NB4 (cell line): ENCODE measurements at regions not wholly inside any gene's neighbourhood (a gene's known extent, or its start where the extent isn't known, plus 50 kb on each side); places are given as distances from the start of the nearest gene placed in this dataset.

Source experiments
- MYC ChIP-seq: IDR thresholded peaks from 2 replicates; pipeline ENCODE4 v1.6.1; 2011; ENCODE audit warnings: low read depth, low read length
- POLR2A ChIP-seq: IDR thresholded peaks from 2 replicates; pipeline ENCODE4 v1.6.1; 2011; ENCODE audit warnings: mild to moderate bottlenecking; ENCODE audit not compliant: insufficient read length; ENCODE audit errors: extremely low read depth
- TF ChIP-seq, protein P1 (sequence below): IDR thresholded peaks from one replicate; pipeline ENCODE4 v1.5.1; 2012; ENCODE audit warnings: low read depth, low read length
- TF ChIP-seq, protein P2 (sequence below): IDR thresholded peaks from 2 replicates; pipeline ENCODE4 v1.6.1; 2011; ENCODE audit warnings: low read depth, low read length

DNA sequence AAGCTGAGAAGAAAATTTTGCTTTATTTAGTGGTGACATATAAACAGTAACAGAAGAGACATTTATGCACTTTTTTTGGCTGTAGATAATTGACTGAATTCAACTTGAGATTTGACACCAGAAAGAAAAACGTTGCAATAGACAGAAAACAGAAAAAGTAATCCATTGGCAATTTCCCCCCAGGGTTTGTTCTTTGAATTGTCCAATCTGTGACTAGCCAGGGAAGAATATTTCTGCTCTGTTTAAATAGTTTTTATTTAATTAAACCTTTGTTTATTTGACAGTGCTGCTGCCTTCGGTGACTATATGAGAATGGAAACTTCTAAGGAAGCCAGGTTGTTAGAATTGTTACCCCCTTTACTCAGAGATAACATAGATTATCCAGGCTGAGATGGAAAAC lies 210.6 kb downstream of the DEPDC1B start:
- TF ChIP-seq, protein P1, sequence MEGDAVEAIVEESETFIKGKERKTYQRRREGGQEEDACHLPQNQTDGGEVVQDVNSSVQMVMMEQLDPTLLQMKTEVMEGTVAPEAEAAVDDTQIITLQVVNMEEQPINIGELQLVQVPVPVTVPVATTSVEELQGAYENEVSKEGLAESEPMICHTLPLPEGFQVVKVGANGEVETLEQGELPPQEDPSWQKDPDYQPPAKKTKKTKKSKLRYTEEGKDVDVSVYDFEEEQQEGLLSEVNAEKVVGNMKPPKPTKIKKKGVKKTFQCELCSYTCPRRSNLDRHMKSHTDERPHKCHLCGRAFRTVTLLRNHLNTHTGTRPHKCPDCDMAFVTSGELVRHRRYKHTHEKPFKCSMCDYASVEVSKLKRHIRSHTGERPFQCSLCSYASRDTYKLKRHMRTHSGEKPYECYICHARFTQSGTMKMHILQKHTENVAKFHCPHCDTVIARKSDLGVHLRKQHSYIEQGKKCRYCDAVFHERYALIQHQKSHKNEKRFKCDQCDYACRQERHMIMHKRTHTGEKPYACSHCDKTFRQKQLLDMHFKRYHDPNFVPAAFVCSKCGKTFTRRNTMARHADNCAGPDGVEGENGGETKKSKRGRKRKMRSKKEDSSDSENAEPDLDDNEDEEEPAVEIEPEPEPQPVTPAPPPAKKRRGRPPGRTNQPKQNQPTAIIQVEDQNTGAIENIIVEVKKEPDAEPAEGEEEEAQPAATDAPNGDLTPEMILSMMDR, result no peak
- TF ChIP-seq MYC, result no peak
- TF ChIP-seq, protein P2, sequence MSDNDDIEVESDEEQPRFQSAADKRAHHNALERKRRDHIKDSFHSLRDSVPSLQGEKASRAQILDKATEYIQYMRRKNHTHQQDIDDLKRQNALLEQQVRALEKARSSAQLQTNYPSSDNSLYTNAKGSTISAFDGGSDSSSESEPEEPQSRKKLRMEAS, result no peak
- no peak for TF ChIP-seq POLR2A
